Gastroesophageal sphincter (tissue), 3 donors: ENCODE measurements at regions not wholly inside any gene's neighbourhood (a gene's known extent, or its start where the extent isn't known, plus 50 kb on each side); places are given as distances from the start of the nearest gene placed in this dataset.

Experiments used
- CTCF ChIP-seq, 4 experiments: fragments of 200-600 bp in 2 of 4; fragments of 450-650 bp in 2 of 4; sonication (generic) in 1 of 4; IDR thresholded peaks; one replicate each; pipeline ENCODE4 v1.5.1; 2017 to 2019; ENCODE audit warnings: antibody characterized with exemption in 4 of 4, mild to moderate bottlenecking in 2 of 4, moderate library complexity in 2 of 4
- POLR2A ChIP-seq, 2 donors: fragments of 450-650 bp; IDR thresholded peaks; one replicate each; pipeline ENCODE4 v1.6.1; 2017; ENCODE audit warnings: antibody characterized with exemption in 2 of 2, mild to moderate bottlenecking in 2 of 2, moderate library complexity in 1 of 2

- TF ChIP-seq POLR2A (IDR thresholded peaks at IDR 0.05) (no peak), CTCF (IDR thresholded peaks at IDR 0.05) (no peak)
Measured at GRCh38 chr6:105642708-105643107, 239.8 kb upstream of the PREP start.
